SU-DHL-6 (cell line): ENCODE measurements at regions not wholly inside any gene's neighbourhood (a gene's known extent, or its start where the extent isn't known, plus 50 kb on each side); places are given as distances from the start of the nearest gene placed in this dataset.

Experiments
- CTCF ChIP-seq: fragments of 200-600 bp; sonication (generic); IDR thresholded peaks from one replicate; pipeline ENCODE4 v1.5.1; 2017; ENCODE audit warnings: antibody characterized with exemption, mild to moderate bottlenecking, low read length, moderate library complexity; ENCODE audit not compliant: insufficient read depth, poor library complexity, severe bottlenecking
- EZH2phosphoT487 ChIP-seq: fragments of 200-600 bp; sonication (generic), shearing (Covaris generic); conservative IDR thresholded peaks from 2 replicates; pipeline ENCODE4 v1.6.1; 2018; ENCODE audit warnings: mild to moderate bottlenecking, antibody characterized with exemption, low read length, moderate library complexity, mixed read lengths

- TF ChIP-seq CTCF, result no peak
- TF ChIP-seq EZH2phosphoT487, result no peak
Observed at GRCh38 chr1:221791846-221792245, 50.0 kb upstream of the DUSP10 start.
